ENCODE measurements at regions not wholly inside any gene's neighbourhood (a gene's known extent, or its start where the extent isn't known, plus 50 kb on each side); places are given as distances from the start of the nearest gene placed in this dataset.

GRCh38 chr1:108055387-108055786 is 90.4 kb upstream of the VAV3 start:
- TF ChIP-seq, protein P1, sequence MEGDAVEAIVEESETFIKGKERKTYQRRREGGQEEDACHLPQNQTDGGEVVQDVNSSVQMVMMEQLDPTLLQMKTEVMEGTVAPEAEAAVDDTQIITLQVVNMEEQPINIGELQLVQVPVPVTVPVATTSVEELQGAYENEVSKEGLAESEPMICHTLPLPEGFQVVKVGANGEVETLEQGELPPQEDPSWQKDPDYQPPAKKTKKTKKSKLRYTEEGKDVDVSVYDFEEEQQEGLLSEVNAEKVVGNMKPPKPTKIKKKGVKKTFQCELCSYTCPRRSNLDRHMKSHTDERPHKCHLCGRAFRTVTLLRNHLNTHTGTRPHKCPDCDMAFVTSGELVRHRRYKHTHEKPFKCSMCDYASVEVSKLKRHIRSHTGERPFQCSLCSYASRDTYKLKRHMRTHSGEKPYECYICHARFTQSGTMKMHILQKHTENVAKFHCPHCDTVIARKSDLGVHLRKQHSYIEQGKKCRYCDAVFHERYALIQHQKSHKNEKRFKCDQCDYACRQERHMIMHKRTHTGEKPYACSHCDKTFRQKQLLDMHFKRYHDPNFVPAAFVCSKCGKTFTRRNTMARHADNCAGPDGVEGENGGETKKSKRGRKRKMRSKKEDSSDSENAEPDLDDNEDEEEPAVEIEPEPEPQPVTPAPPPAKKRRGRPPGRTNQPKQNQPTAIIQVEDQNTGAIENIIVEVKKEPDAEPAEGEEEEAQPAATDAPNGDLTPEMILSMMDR (IDR thresholded peaks at IDR 0.05; ENCODE audit: low read depth, low read length, missing control alignments): no peak
- Histone ChIP-seq H3K27me3 (replicated peaks) (no peaks in the 10 kb centered on the region), H3K36me3 (replicated peaks) (no peaks in the 10 kb centered on the region), H3K27ac (no peak overlapping the region), H3K4me3 (ENCODE audit: low read depth, low read length) (no peak overlapping the region)
- in situ Hi-C loops (cut with HindIII; ENCODE audit: low pct_ligation_motif_present, low sequenced_read_pairs): no loop called here
- DNase-seq: no peak

DNA sequence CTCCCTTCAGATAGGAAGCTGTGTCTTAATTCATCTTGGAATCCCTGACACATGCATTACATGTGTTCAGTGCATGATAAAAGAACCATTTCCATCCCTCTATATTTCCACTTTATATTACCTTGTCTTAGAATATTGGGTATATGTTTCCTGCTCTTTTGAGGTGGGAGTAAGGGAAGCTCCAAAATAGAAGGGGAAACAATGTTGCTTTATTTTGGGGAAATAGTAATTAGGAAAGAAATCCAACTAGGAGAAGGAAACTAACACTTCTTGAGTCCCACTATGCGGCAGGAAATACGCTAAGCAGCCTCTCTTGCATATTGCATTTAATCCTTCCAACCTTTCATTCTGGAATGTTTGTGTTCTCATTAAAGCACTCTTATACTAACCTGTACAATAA is 89.4 kb upstream of the VAV3 start:
- no peaks in the 10 kb centered on the region for H3K27me3 ChIP-seq (replicated peaks)

DNA sequence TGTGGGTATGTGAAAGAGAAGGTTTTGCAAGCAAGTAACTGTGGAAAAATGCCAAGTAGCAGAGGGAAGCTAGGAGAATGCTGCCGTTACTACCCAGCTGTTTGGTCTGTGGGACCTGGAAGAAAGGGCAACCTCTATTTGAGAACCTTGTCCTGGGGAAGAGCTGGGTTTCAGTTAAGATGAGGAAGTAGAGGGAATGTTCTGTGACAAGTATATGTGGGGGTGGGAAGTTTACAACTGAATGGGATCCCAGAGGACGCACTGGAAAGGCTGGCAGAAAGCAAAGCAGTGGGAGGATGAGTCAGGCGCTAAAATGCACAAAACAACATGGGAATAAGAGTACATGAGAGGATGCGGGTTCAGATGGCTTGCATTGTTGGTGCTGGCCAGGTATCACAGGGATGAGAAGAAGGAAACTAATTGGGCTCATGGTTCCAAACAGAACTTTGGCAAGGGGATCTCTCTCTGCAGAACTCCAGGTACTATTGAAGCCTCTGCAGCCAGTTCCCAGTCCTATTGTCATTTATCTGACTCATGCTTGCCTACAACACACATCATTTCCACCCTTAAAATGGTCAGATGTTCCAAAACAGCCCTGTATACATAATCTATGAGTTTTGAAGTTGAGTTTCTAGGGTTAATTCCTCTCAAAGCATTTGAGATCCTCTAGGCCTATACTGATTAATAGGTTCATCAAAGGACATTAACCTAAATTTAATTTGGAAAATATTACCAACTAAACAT is 88.5 kb upstream of the VAV3 start:
- DNase-seq: peak; percentile 67
- Histone ChIP-seq H3K36me3 (replicated peaks) (no peaks in the 10 kb centered on the region), H3K27me3 (replicated peaks) (no peaks in the 10 kb centered on the region), H3K4me3 (ENCODE audit: low read depth, low read length) (no peak overlapping the region), H3K27ac (no peak overlapping the region)
- TF ChIP-seq, protein P1 (IDR thresholded peaks at IDR 0.05; ENCODE audit: low read depth, low read length, missing control alignments): no peak
- in situ Hi-C loops (cut with HindIII; ENCODE audit: low pct_ligation_motif_present, low sequenced_read_pairs): no loop called here

More for the DNA sequence above, 89.4 kb upstream of the VAV3 start:
- in situ Hi-C loops (cut with HindIII; ENCODE audit: low pct_ligation_motif_present, low sequenced_read_pairs): no loop called here
- Histone ChIP-seq H3K27ac (no peak overlapping the region), H3K36me3 (replicated peaks) (no peaks in the 10 kb centered on the region), H3K4me3 (ENCODE audit: low read depth, low read length) (no peak overlapping the region)
- DNase-seq: no peak
- TF ChIP-seq, protein P1 (IDR thresholded peaks at IDR 0.05; ENCODE audit: low read depth, low read length, missing control alignments): no peak

DNA sequence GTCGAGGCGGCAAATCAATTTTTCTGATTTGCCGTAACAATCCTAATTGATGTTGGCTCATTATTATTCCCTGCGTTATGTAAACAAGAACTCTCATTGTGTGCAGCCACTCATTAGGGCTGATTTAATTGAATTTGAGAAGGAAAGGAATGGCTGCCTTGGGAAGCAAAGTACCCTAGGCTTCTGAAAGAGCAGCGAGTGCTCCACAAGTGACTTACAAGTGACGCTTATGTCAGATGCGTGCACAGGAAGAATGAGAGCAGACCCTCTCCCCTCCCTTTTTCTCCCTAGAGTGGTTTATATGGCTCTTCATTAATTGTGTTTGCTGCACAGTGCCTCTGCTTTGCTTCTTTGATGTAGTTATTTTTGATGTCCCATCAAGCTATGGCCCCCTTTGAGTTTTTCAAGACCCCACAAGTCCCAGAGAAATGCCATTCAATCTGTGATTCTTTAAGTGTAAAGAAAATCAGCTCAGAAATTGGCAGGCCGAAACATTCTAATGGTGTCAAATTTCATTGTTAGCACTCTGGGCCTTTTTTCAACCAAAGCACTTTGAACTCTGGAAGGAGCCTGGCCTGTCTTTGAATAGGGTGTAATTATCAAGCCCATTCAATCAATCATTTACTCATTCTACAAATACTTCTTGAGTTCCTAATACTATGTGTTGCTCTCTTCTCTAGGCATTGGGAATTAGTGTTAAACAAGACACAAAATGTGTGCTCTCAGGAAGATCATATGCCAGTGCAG is 86.8 kb upstream of the VAV3 start:
- H3K4me3 ChIP-seq (ENCODE audit: low read depth, low read length): no peak overlapping the region

GRCh38 chr1:108050911-108051629 is 86.1 kb upstream of the VAV3 start:
- Histone ChIP-seq H3K27me3 (replicated peaks) (no peaks in the 10 kb centered on the region), H3K27ac (no peak overlapping the region), H3K36me3 (replicated peaks) (no peaks in the 10 kb centered on the region), H3K4me3 (ENCODE audit: low read depth, low read length) (no peak overlapping the region)
- in situ Hi-C loops (cut with HindIII; ENCODE audit: low pct_ligation_motif_present, low sequenced_read_pairs): no loop called here
- TF ChIP-seq, protein P1 (IDR thresholded peaks at IDR 0.05; ENCODE audit: low read depth, low read length, missing control alignments): no peak
- no peak for DNase-seq

More for the DNA sequence above, 86.8 kb upstream of the VAV3 start:
- Histone ChIP-seq H3K27ac (no peak overlapping the region), H3K27me3 (replicated peaks) (no peaks in the 10 kb centered on the region), H3K36me3 (replicated peaks) (no peaks in the 10 kb centered on the region)
- in situ Hi-C loops (cut with HindIII; ENCODE audit: low pct_ligation_motif_present, low sequenced_read_pairs): no loop called here
- no peak for DNase-seq
- TF ChIP-seq, protein P1 (IDR thresholded peaks at IDR 0.05; ENCODE audit: low read depth, low read length, missing control alignments): no peak
